RWPE2 (cell line): ENCODE measurements at regions not wholly inside any gene's neighbourhood (a gene's known extent, or its start where the extent isn't known, plus 50 kb on each side); places are given as distances from the start of the nearest gene placed in this dataset.

Experiments
- ATAC-seq: fragments of 200-7000 bp; cut with Tn5 transposase; 3 replicates; pipeline ENCODE4 v1.9.1; 2021; ENCODE audit warnings: low read depth
- DNase-seq: peaks from one replicate; pipeline ENCODE4 v3.0.0-alpha.2; 2020; ENCODE audit warnings: low spot score
- H3K27ac ChIP-seq: fragments of 450-650 bp; 2 replicates; pipeline ENCODE4 v1.5.1; 2017; ENCODE audit warnings: mild to moderate bottlenecking; ENCODE audit not compliant: poor library complexity, severe bottlenecking
- H3K27me3 ChIP-seq: fragments of 250-450 bp; sonication (Bioruptor Pico); 2 replicates; pipeline ENCODE4 v1.5.1; 2021; ENCODE audit warnings: mild to moderate bottlenecking, moderate library complexity; ENCODE audit not compliant: insufficient read depth, poor library complexity, severe bottlenecking
- H3K36me3 ChIP-seq: fragments of 250-450 bp; sonication (Bioruptor Pico); 2 replicates; pipeline ENCODE4 v1.5.1; 2020; ENCODE audit warnings: low read depth, mild to moderate bottlenecking, moderate library complexity
- H3K4me1 ChIP-seq: fragments of 250-450 bp; sonication (Bioruptor Pico); 2 replicates; pipeline ENCODE4 v1.5.1; 2021; ENCODE audit warnings: mild to moderate bottlenecking, moderate library complexity; ENCODE audit not compliant: insufficient read depth, poor library complexity, severe bottlenecking
- H3K4me3 ChIP-seq: fragments of 250-450 bp; sonication (Bioruptor Pico); 2 replicates; pipeline ENCODE4 v1.5.1; 2021; ENCODE audit warnings: mild to moderate bottlenecking, moderate library complexity; ENCODE audit not compliant: severe bottlenecking
- H3K9me3 ChIP-seq: fragments of 250-450 bp; sonication (Bioruptor Pico); 2 replicates; pipeline ENCODE4 v1.5.1; 2021; ENCODE audit warnings: mild to moderate bottlenecking, moderate library complexity; ENCODE audit not compliant: severe bottlenecking
- TF ChIP-seq, protein P1 (sequence below): fragments of 450-650 bp; IDR thresholded peaks from one replicate; pipeline ENCODE4 v1.5.1; 2017; ENCODE audit warnings: mild to moderate bottlenecking, moderate library complexity; ENCODE audit not compliant: poor library complexity, severe bottlenecking

DNA sequence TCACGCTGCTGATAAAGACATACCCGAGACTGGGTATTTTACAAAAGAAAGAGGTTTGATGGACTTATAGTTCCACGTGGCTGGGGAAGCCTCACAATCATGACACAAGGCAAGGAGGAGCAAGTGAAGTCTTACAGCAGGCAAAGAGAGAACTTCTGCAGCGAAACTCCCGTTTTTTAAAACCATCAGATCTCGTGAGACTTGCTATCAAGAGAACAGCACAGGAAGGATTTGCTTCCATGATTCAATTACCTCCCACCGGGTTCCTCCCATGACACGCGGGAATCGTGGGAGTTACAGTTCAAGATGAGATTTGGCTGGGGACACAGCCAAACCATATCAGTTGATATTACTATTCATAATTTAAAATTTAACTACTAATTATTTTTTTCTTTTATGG is 157.3 kb upstream of the ATXN1 start:
- ATAC-seq (no peak), DNase-seq (no peak)
- H3K27me3 ChIP-seq = no peaks in the 10 kb centered on the region
- no peak overlapping the region for H3K4me3 ChIP-seq
- no peak overlapping the region for H3K27ac ChIP-seq
- peaks cover 11% of the 10 kb centered on the region for H3K4me1 ChIP-seq
- TF ChIP-seq, protein P1, sequence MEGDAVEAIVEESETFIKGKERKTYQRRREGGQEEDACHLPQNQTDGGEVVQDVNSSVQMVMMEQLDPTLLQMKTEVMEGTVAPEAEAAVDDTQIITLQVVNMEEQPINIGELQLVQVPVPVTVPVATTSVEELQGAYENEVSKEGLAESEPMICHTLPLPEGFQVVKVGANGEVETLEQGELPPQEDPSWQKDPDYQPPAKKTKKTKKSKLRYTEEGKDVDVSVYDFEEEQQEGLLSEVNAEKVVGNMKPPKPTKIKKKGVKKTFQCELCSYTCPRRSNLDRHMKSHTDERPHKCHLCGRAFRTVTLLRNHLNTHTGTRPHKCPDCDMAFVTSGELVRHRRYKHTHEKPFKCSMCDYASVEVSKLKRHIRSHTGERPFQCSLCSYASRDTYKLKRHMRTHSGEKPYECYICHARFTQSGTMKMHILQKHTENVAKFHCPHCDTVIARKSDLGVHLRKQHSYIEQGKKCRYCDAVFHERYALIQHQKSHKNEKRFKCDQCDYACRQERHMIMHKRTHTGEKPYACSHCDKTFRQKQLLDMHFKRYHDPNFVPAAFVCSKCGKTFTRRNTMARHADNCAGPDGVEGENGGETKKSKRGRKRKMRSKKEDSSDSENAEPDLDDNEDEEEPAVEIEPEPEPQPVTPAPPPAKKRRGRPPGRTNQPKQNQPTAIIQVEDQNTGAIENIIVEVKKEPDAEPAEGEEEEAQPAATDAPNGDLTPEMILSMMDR = no peak
- H3K36me3 ChIP-seq = no peaks in the 10 kb centered on the region
- peaks cover 2% of the 10 kb centered on the region for H3K9me3 ChIP-seq

DNA sequence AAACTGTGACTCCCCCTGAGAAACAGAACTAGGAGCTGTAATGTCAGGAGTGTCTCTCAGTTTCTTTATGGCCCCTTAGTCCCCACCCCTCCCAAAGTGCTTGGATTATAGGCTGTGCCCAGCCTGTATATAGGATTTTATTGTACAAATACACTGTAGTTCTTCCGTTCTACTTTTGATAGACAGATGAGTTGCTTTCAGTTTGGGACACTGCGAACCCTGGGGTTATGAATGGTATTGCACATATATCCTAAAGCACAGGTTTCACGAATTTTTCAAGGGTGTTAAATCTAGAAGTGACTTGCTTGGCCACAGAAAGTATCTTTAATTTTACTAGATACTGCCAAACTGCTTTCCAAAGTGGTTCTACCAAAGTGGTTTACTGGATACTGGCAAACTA is 152.9 kb upstream of the ATXN1 start:
- no peak overlapping the region for H3K4me3 ChIP-seq
- H3K27ac ChIP-seq = no peak overlapping the region
- no peaks in the 10 kb centered on the region for H3K36me3 ChIP-seq
- H3K4me1 ChIP-seq = no peaks in the 10 kb centered on the region
- no peaks in the 10 kb centered on the region for H3K27me3 ChIP-seq
- TF ChIP-seq, protein P1 = no peak
- ATAC-seq (no peak), DNase-seq (no peak)
- peaks cover 11% of the 10 kb centered on the region for H3K9me3 ChIP-seq

DNA sequence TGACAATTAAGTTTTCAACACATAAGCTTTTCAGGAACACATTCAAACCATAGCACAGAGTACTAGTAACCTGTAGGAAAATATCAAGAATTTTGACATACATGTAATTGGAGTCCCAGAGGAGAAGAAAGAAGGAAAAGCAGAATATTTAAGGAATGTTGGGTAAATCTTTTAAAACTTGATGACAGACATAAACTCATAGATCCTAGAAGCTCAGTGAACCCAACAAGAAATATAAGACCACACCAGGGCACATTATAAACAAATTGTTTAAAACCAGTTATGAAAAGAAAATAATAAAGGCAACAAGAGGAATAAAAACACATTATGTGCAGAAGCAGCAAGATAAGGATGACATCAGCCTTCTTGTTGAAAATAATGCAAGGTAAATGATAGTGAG is 151.5 kb upstream of the ATXN1 start:
- no peak for ATAC-seq
- Histone ChIP-seq H3K4me3 (no peak overlapping the region), H3K4me1 (no peaks in the 10 kb centered on the region), H3K27me3 (no peaks in the 10 kb centered on the region), H3K27ac (no peak overlapping the region), H3K36me3 (no peaks in the 10 kb centered on the region), H3K9me3 (peaks cover 11% of the 10 kb centered on the region)
- no peak for DNase-seq
- TF ChIP-seq, protein P1 = no peak

DNA sequence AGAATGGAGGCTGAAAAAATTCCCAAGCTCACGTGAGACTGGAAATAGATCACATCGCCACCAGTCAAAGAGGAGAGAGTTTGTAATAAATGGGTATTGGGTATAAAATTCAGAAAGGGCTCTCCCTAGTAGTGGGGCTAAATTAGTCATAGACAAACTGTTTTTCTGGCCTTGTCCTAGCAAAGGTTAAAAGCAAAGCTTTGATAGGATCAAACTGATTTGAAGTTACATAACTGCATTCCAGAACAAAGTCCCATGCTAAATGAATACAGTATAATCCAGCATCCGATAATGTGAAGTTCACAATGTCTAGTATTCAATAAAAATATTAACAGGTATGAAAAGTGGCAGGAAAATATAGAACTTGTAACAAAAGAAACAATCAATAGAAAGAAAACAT is 149.8 kb upstream of the ATXN1 start:
- TF ChIP-seq, protein P1 = no peak

DNA sequence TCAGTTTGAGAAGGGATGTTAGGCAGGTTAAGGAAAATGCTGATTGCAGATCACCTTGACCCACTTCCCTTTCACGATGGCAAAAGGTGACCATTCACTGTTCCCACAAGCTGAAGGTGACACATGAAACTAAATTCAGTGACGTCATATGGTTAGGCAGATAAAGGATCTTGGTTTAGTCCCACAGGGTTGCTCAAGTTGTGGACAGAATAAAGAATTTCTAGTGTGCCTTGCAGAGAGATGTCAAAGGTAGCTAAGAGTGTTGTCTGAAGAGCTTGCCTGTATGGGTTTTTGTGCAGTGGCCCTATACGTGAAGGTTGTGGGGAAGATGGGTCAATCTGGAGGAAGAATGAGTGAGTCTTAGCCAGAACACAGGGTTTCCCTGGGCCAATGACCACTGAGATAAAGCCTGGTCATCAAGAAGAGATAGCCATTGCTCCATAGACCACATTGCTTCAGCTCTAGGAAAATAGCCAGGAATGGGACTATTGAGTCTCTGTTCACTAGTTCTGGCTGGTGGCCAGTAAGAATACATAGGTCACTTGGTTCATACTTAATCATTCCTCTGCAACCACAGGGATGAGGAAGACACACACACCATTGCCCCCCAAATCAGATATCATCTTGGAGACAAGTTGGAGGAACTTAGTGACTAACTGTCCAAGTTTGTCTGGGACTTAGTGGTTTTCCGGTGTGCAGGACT is 148.5 kb upstream of the ATXN1 start:
- no peak overlapping the region for H3K4me3 ChIP-seq
- H3K27ac ChIP-seq = peak overlapping the region; percentile 39
- TF ChIP-seq, protein P1 = no peak
- H3K9me3 ChIP-seq = peaks cover 11% of the 10 kb centered on the region
- ATAC-seq (peak; percentile 51; the same call in 2 of the 3 replicates), DNase-seq (no peak)
- no peaks in the 10 kb centered on the region for H3K4me1 ChIP-seq
- H3K27me3 ChIP-seq = no peaks in the 10 kb centered on the region
- H3K36me3 ChIP-seq = no peaks in the 10 kb centered on the region

More for the DNA sequence above, 149.8 kb upstream of the ATXN1 start:
- Histone ChIP-seq H3K27ac (peak overlapping the region; percentile 39), H3K4me1 (no peaks in the 10 kb centered on the region), H3K27me3 (no peaks in the 10 kb centered on the region), H3K36me3 (no peaks in the 10 kb centered on the region), H3K4me3 (no peak overlapping the region), H3K9me3 (peaks cover 11% of the 10 kb centered on the region)
- ATAC-seq = no peak
- DNase-seq = no peak
